GM12892 (cell line): ENCODE measurements at regions not wholly inside any gene's neighbourhood (a gene's known extent, or its start where the extent isn't known, plus 50 kb on each side); places are given as distances from the start of the nearest gene placed in this dataset.

Experiments
- POLR2A ChIP-seq: IDR thresholded peaks from 2 replicates; pipeline ENCODE4 v1.6.1; 2011; ENCODE audit warnings: low read depth, low read length, control low read depth
- TAF1 ChIP-seq: IDR thresholded peaks from 2 replicates; pipeline ENCODE4 v1.6.1; 2011; ENCODE audit warnings: low read depth, mild to moderate bottlenecking, control low read depth, low read length, borderline replicate concordance

GRCh38 chr21:32134441-32135130 lies 144.3 kb downstream of the MIS18A start:
- TF ChIP-seq TAF1 (no peak), POLR2A (no peak)
